Common myeloid progenitor, CD34-positive (primary cell): ENCODE measurements at regions not wholly inside any gene's neighbourhood (a gene's known extent, or its start where the extent isn't known, plus 50 kb on each side); places are given as distances from the start of the nearest gene placed in this dataset.
"Not testable (repeated sequence)": the region's sequence is repeated elsewhere in the genome, so short reads cannot be mapped to it uniquely, and the experiment has no call there.

Source experiments
- CTCF ChIA-PET: fragments of 350-600 bp; sonication (Branson Sonifier 250); formaldehyde crosslinking; loops from one replicate; lab custom pipeline; 2021; ENCODE audit warnings: antibody characterized with exemption; lab: Charles Lee
- POLR2A ChIA-PET: fragments of 350-600 bp; sonication (Branson Sonifier 250); formaldehyde crosslinking; loops from one replicate; lab custom pipeline; 2021; ENCODE audit warnings: antibody characterized with exemption; lab: Charles Lee
- DNase-seq, 3 donors: peaks; one replicate each; pipeline versions ENCODE4 v3.0.0 to v3.0.0-alpha.2; 2013
- H3K27ac ChIP-seq, 2 experiments: 1 replicate in 1 of 2; 2 replicates in 1 of 2; pipeline ENCODE4 v1.7.0; 2013; ENCODE audit warnings: inconsistent platforms in 2 of 2, low read length in 2 of 2, mild to moderate bottlenecking in 2 of 2, low read depth in 1 of 2, moderate library complexity in 1 of 2; ENCODE audit not compliant: severe bottlenecking in 2 of 2, insufficient read depth in 1 of 2, poor library complexity in 1 of 2
- H3K27me3 ChIP-seq, 5 experiments: replicated peaks in 2 of 5; 1 replicate in 3 of 5; 2 replicates in 2 of 5; pipeline versions ENCODE4 v1.6.1 to v1.7.0; 2013; ENCODE audit warnings: low read length in 4 of 5, mild to moderate bottlenecking in 2 of 5, moderate library complexity in 2 of 5, inconsistent platforms in 1 of 5; ENCODE audit not compliant: insufficient read depth in 5 of 5, control insufficient read depth in 4 of 5
- H3K36me3 ChIP-seq, 4 experiments: 1 replicate in 2 of 4; 2 replicates in 2 of 4; pipeline versions ENCODE4 v1.6.1 to v1.7.0; 2013; ENCODE audit warnings: low read length in 3 of 4, control low read depth in 1 of 4, mild to moderate bottlenecking in 1 of 4; ENCODE audit not compliant: control insufficient read depth in 4 of 4, insufficient read depth in 4 of 4
- H3K4me1 ChIP-seq, 4 experiments: 1 replicate in 3 of 4; 2 replicates in 1 of 4; pipeline versions ENCODE4 v1.6.1 to v1.7.1; 2013; ENCODE audit warnings: low read length in 3 of 4, mild to moderate bottlenecking in 3 of 4, control low read depth in 1 of 4, inconsistent platforms in 1 of 4, moderate library complexity in 1 of 4; ENCODE audit not compliant: control insufficient read depth in 4 of 4, insufficient read depth in 4 of 4; ENCODE audit errors: control extremely low read depth in 1 of 4
- H3K4me3 ChIP-seq, 7 experiments: 1 replicate in 4 of 7; 2 replicates in 3 of 7; pipeline versions ENCODE4 v1.5.1 to v1.7.0; 2013; ENCODE audit warnings: mild to moderate bottlenecking in 7 of 7, low read length in 6 of 7, moderate library complexity in 6 of 7, inconsistent platforms in 2 of 7, low read depth in 2 of 7, control low read depth in 1 of 7; ENCODE audit not compliant: insufficient read depth in 4 of 7, control insufficient read depth in 1 of 7; ENCODE audit errors: extremely low read depth in 1 of 7
- H3K9me3 ChIP-seq, 5 experiments: 1 replicate in 4 of 5; 2 replicates in 1 of 5; pipeline versions ENCODE4 v1.6.1 to v1.7.1; 2013; ENCODE audit warnings: low read length in 4 of 5, mild to moderate bottlenecking in 2 of 5, inconsistent platforms in 1 of 5, low read depth in 1 of 5, moderate library complexity in 1 of 5; ENCODE audit not compliant: control insufficient read depth in 4 of 5, insufficient read depth in 2 of 5; ENCODE audit errors: control extremely low read depth in 1 of 5
- WGBS: methylation state at CpG from one replicate; pipeline ENCODE4 v1.1.5; 2013; ENCODE audit not compliant: insufficient coverage; 5-methylcytosine and 5-hydroxymethylcytosine counted together

- peaks cover 0 to 24% (median 18%) of the 10 kb centered on the region in 4 experiments for H3K4me1 ChIP-seq
- DNase-seq, H3K4me3 ChIP-seq, H3K36me3 ChIP-seq, H3K27me3 ChIP-seq, CTCF ChIA-PET, POLR2A ChIA-PET, H3K27ac ChIP-seq, H3K9me3 ChIP-seq: not testable (repeated sequence)
- WGBS = 64% methylated on average over 7 of the region's 11 CpGs
These were observed 55.6 kb upstream of the SPN start for GRCh38 chr16:29607428-29607823.

- H3K27me3 ChIP-seq, H3K27ac ChIP-seq, CTCF ChIA-PET, H3K36me3 ChIP-seq, H3K9me3 ChIP-seq: not testable (repeated sequence)
- DNase-seq = peak in 1 of 3 donors; percentile 17
- Histone ChIP-seq H3K4me3 (peak overlapping the region; percentile 35 to 78 (median 71)), H3K4me1 (peaks cover 0 to 14% (median 11%) of the 10 kb centered on the region in 4 experiments)
- POLR2A ChIA-PET = interaction anchor here (0.7 to 1.0 kb wide), 2 partner anchors 12 to 13 kb away, joined by 3 read pairs; no protein-coding TSS in a partner anchor
- WGBS = 0% methylated on average over 6 of the region's 48 CpGs
These were observed 50.4 kb upstream of the SPN start for GRCh38 chr16:29612381-29613306.
